ENCODE measurements at regions not wholly inside any gene's neighbourhood (a gene's known extent, or its start where the extent isn't known, plus 50 kb on each side); places are given as distances from the start of the nearest gene placed in this dataset.

DNA sequence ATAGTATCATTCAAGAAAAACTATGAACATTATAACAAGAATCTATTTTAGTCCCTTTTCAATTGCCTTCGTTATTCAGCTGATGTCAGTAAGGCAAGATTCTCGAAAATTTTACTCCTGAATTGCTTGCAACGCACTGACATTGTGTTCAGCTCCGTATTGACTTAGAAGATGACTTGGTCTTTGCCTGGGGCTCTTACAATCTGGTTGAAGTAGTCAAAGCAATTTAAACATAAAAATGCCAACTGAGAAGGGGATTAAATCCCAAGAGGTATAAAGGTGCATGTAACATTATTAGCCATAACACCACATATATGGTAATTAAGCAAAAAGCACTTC, 507.1 kb downstream of the CENPC start:
- TF ChIP-seq CTCF (IDR thresholded peaks at IDR 0.05; ENCODE audit: low read length) (no peak), EZH2phosphoT487 (IDR thresholded peaks at IDR 0.05; ENCODE audit: low read length) (no peak), EZH2 (optimal IDR thresholded peaks at IDR 0.05; ENCODE audit: low read depth, low read length) (no peak)

Data from MM.1S (cell line).